ENCODE measurements at regions not wholly inside any gene's neighbourhood (a gene's known extent, or its start where the extent isn't known, plus 50 kb on each side); places are given as distances from the start of the nearest gene placed in this dataset.

GRCh38 chr18:24757134-24757533 lies 296.7 kb downstream of the HRH4 start:
- in situ Hi-C loops (cut with HindIII; ENCODE audit: low sequenced_read_pairs): no loop called here
- TF ChIP-seq CTCF (IDR thresholded peaks at IDR 0.05; ENCODE audit: low read depth, low read length): no peak
- H3K4me3 ChIP-seq (ENCODE audit: low read depth, low read length): no peak overlapping the region
- no peak for DNase-seq (ENCODE audit: low read depth, low spot score)

DNA sequence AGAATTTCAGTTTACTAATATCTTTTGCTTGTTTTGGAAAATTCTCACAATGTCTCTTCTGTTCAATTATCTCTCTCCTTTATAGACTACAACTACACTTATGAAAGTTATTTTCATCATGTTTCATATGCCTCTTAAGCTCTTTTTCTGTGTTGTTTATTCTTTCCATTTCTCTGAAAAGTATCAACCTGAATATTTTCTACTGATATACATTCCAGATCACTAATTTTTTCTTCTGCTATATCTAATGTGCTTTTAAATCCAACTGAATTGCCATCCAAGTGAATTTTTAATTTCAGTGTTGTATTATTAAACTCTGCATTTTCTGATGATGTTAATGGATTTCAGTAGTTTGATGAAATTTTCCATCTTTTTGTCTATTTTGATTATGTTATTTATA lies 301.3 kb downstream of the HRH4 start:
- in situ Hi-C loops (cut with HindIII; ENCODE audit: low sequenced_read_pairs): no loop called here
- TF ChIP-seq CTCF (IDR thresholded peaks at IDR 0.05; ENCODE audit: low read depth, low read length): no peak
- H3K4me3 ChIP-seq (ENCODE audit: low read depth, low read length): no peak overlapping the region
- DNase-seq (ENCODE audit: low read depth, low spot score): no peak

GRCh38 chr18:24762511-24762910 lies 302.1 kb downstream of the HRH4 start:
- TF ChIP-seq CTCF (IDR thresholded peaks at IDR 0.05; ENCODE audit: low read depth, low read length): no peak
- no peak for DNase-seq (ENCODE audit: low read depth, low spot score)
- H3K4me3 ChIP-seq (ENCODE audit: low read depth, low read length): no peak overlapping the region
- in situ Hi-C loops (cut with HindIII; ENCODE audit: low sequenced_read_pairs): no loop called here

GRCh38 chr18:24763765-24764513 lies 303.5 kb downstream of the HRH4 start:
- in situ Hi-C loops (cut with HindIII; ENCODE audit: low sequenced_read_pairs): no loop called here
- no peak for TF ChIP-seq CTCF (IDR thresholded peaks at IDR 0.05; ENCODE audit: low read depth, low read length)
- DNase-seq (ENCODE audit: low read depth, low spot score): no peak
- no peak overlapping the region for H3K4me3 ChIP-seq (ENCODE audit: low read depth, low read length)

GRCh38 chr18:24764766-24765165 lies 304.3 kb downstream of the HRH4 start:
- in situ Hi-C loops (cut with HindIII; ENCODE audit: low sequenced_read_pairs): no loop called here
- DNase-seq (ENCODE audit: low read depth, low spot score): no peak
- H3K4me3 ChIP-seq (ENCODE audit: low read depth, low read length): no peak overlapping the region
- no peak for TF ChIP-seq CTCF (IDR thresholded peaks at IDR 0.05; ENCODE audit: low read depth, low read length)

DNA sequence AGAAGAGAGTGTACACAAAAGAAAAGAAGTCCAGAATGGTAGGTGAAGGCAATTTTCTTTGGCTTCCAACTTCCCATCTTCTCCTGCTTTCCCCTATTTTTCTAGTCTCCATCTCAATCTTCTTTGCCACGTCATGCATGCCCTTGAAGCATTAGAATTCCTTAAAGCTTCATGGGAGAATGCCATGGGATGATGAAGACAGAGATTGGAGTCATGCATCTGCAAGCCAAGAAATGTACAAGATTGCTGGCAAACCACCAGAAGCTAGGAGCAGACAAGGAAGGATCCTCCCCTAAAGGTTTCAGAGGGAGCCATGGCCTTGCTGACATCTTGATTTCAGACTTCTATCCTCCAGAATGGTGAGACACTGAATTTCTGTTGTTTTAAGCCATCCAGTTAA lies 305.9 kb downstream of the HRH4 start:
- H3K4me3 ChIP-seq (ENCODE audit: low read depth, low read length): no peak overlapping the region
- no peak for DNase-seq (ENCODE audit: low read depth, low spot score)
- no peak for TF ChIP-seq CTCF (IDR thresholded peaks at IDR 0.05; ENCODE audit: low read depth, low read length)
- in situ Hi-C loops (cut with HindIII; ENCODE audit: low sequenced_read_pairs): no loop called here
